K562 (cell line): ENCODE measurements at regions not wholly inside any gene's neighbourhood (a gene's known extent, or its start where the extent isn't known, plus 50 kb on each side); places are given as distances from the start of the nearest gene placed in this dataset.

Source experiments
- ATAC-seq: fragments of 200-7000 bp; cut with Tn5 transposase; 3 replicates; pipeline ENCODE4 v1.9.1; 2020; ENCODE audit warnings: moderate library complexity
- BruUV-seq: library from RNA; stranded (reverse); fragments of 400-500 nt; replicated peaks from 2 replicates; lab custom pipeline; 2021; lab: Mats Ljungman, UMichigan
- CTCF ChIA-PET: fragments of 300-600 bp; formaldehyde crosslinking; extraction: SDS; loops from one replicate; lab custom pipeline; 2021; ENCODE audit warnings: low intra/inter-chr PET ratio; lab: Yijun Ruan, JAX
- POLR2A ChIA-PET: fragments of 300-600, 350-650 bp; sonication (Branson Sonifier 250); formaldehyde crosslinking; extraction: SDS; loops from one replicate; lab custom pipeline; 2021; ENCODE audit warnings: antibody characterized with exemption, inconsistent platforms; lab: Yijun Ruan, JAX
- DNase-seq, 4 experiments: peaks; one replicate each; pipeline versions ENCODE4 v3.0.0 to v3.0.0-alpha.2; 2011 to 2018; ENCODE audit warnings: low spot score in 3 of 4, mixed read lengths in 3 of 4; ENCODE audit errors: extremely low read depth in 1 of 4
- FAIRE-seq: peaks from 2 replicates; lab custom pipeline; 2011; peaks lifted over from hg19 to GRCh38; lab: Jason Lieb, UNC
- H2AFZ ChIP-seq: 2 replicates; pipeline ENCODE4 v1.6.0; 2011; ENCODE audit warnings: low read depth, low read length, control low read depth, inconsistent platforms
- H3K27ac ChIP-seq: fragments of 200-600 bp; 3 replicates; pipeline ENCODE4 v1.8.0; 2011; ENCODE audit warnings: low read depth, mild to moderate bottlenecking, control low read depth, inconsistent platforms, low read length, moderate library complexity, mixed read lengths; ENCODE audit errors: extremely low read depth
- H3K27me3 ChIP-seq, 2 experiments: fragments of 300-600 bp in 1 of 2; 2 replicates in 1 of 2; 3 replicates in 1 of 2; pipeline versions ENCODE4 v1.6.0 to v1.8.0; 2011; ENCODE audit warnings: inconsistent platforms in 2 of 2, low read length in 2 of 2, mild to moderate bottlenecking in 1 of 2, mixed read lengths in 1 of 2, moderate library complexity in 1 of 2; ENCODE audit not compliant: control insufficient read depth in 2 of 2, insufficient read depth in 2 of 2
- H3K36me3 ChIP-seq: fragments of 300-600 bp; 3 replicates; pipeline ENCODE4 v1.8.0; 2011; ENCODE audit warnings: mild to moderate bottlenecking, low read length, inconsistent platforms; ENCODE audit not compliant: control insufficient read depth, insufficient read depth
- H3K4me1 ChIP-seq, 2 experiments: fragments of 200-600 bp in 1 of 2; replicated peaks in 1 of 2; 2 replicates in 1 of 2; 3 replicates in 1 of 2; pipeline versions ENCODE4 v1.5.1 to v1.8.0; 2011; ENCODE audit warnings: inconsistent platforms in 2 of 2, low read length in 2 of 2, mild to moderate bottlenecking in 1 of 2, mixed read lengths in 1 of 2, moderate library complexity in 1 of 2; ENCODE audit not compliant: control insufficient read depth in 2 of 2, insufficient read depth in 2 of 2
- H3K4me2 ChIP-seq: 2 replicates; pipeline ENCODE4 v1.6.1; 2011; ENCODE audit warnings: low read length, control low read depth, inconsistent platforms, mixed read lengths; ENCODE audit not compliant: insufficient read depth
- H3K4me3 ChIP-seq: fragments of 200-600 bp; sonication (generic), shearing (Covaris generic); 2 replicates; pipeline ENCODE4 v1.5.1; 2016; ENCODE audit warnings: control low read depth, inconsistent platforms
- H3K79me2 ChIP-seq: fragments of 200-600 bp; 3 replicates; pipeline ENCODE4 v1.8.0; 2011; ENCODE audit warnings: low read length, inconsistent platforms; ENCODE audit not compliant: control insufficient read depth, insufficient read depth
- H3K9ac ChIP-seq, 2 experiments: 2 replicates each; pipeline versions ENCODE4 v1.6.0 to v1.6.1; 2011; ENCODE audit warnings: low read depth in 2 of 2, low read length in 2 of 2, control low read depth in 1 of 2, inconsistent platforms in 1 of 2, mild to moderate bottlenecking in 1 of 2, mixed read lengths in 1 of 2; ENCODE audit not compliant: insufficient read depth in 1 of 2
- H3K9me1 ChIP-seq: one replicate; pipeline ENCODE4 v1.6.0; 2011; ENCODE audit warnings: inconsistent platforms, mild to moderate bottlenecking, low read length, moderate library complexity; ENCODE audit not compliant: control insufficient read depth, insufficient read depth
- H3K9me3 ChIP-seq: replicated peaks from 2 replicates; pipeline ENCODE4 v1.5.1; 2011; ENCODE audit warnings: low read depth, low read length, inconsistent platforms; ENCODE audit not compliant: control insufficient read depth, insufficient read depth
- H4K20me1 ChIP-seq: replicated peaks from 2 replicates; pipeline ENCODE4 v1.6.1; 2011; ENCODE audit warnings: low read length, inconsistent platforms, mixed read lengths; ENCODE audit not compliant: control insufficient read depth, insufficient read depth
- CCAR2 ChIP-seq: fragments of 200-400 bp; formaldehyde crosslinking; IDR thresholded peaks from 2 replicates; pipeline ENCODE4 v1.6.1; 2017; ENCODE audit warnings: mild to moderate bottlenecking, low read depth, low read length
- CEBPG ChIP-seq, 3 experiments: fragments of 200-800 bp in 1 of 3; sonication (Bioruptor generic) in 1 of 3; sonication (generic) in 1 of 3; formaldehyde crosslinking in 1 of 3; IDR thresholded peaks in 2 of 3; conservative IDR thresholded peaks in 1 of 3; 2 replicates each; pipeline versions ENCODE4 v1.6.1 to v1.8.0; 2016 to 2022; ENCODE audit warnings: missing compliant biosample characterization in 2 of 3, missing genetic modification characterization in 2 of 3, mild to moderate bottlenecking in 1 of 3, missing genetic modification reagents in 1 of 3
- ETV5 ChIP-seq: sonication (generic); formaldehyde crosslinking; IDR thresholded peaks from 2 replicates; pipeline ENCODE4 v1.4.0; 2020; ENCODE audit warnings: low read depth, mild to moderate bottlenecking, missing genetic modification reagents
- ILF3 ChIP-seq: fragments of 450-650 bp; IDR thresholded peaks from 2 replicates; pipeline ENCODE4 v1.6.1; 2018; ENCODE audit warnings: antibody characterized with exemption, mild to moderate bottlenecking, moderate library complexity, borderline replicate concordance
- KDM4B ChIP-seq, 2 experiments: fragments of 450-650 bp in 1 of 2; sonication (generic) in 1 of 2; IDR thresholded peaks; 2 replicates each; pipeline ENCODE4 v1.6.1; 2016 to 2017; ENCODE audit warnings: borderline replicate concordance in 2 of 2, antibody characterized with exemption in 1 of 2, low read depth in 1 of 2, mild to moderate bottlenecking in 1 of 2
- MCM3 ChIP-seq: fragments of 450-650 bp; IDR thresholded peaks from 2 replicates; pipeline ENCODE4 v1.6.1; 2016
- MECOM ChIP-seq: fragments of 250-450 bp; sonication (Bioruptor Pico); IDR thresholded peaks from 2 replicates; pipeline ENCODE4 v1.8.0; 2022; ENCODE audit warnings: inconsistent platforms
- RAD21 ChIP-seq, 2 experiments: fragments of 250-450 bp in 1 of 2; fragments of 450-650 bp in 1 of 2; sonication (Bioruptor Pico) in 1 of 2; formaldehyde crosslinking in 1 of 2; IDR thresholded peaks in 1 of 2; conservative IDR thresholded peaks in 1 of 2; 2 replicates each; pipeline versions ENCODE4 v1.4.0 to v1.8.0; 2020 to 2022; ENCODE audit warnings: mild to moderate bottlenecking in 2 of 2, moderate library complexity in 1 of 2
- RFX5 ChIP-seq: IDR thresholded peaks from 2 replicates; pipeline ENCODE4 v1.6.1; 2011; ENCODE audit warnings: low read depth, mild to moderate bottlenecking, improper control_type of control experiment, low read length
- SUPT5H ChIP-seq: fragments of 450-650 bp; IDR thresholded peaks from 2 replicates; pipeline ENCODE4 v1.6.1; 2016
- THRAP3 ChIP-seq: fragments of 450-650 bp; IDR thresholded peaks from 2 replicates; pipeline ENCODE4 v1.6.1; 2016; ENCODE audit warnings: mild to moderate bottlenecking, inconsistent platforms, borderline replicate concordance
- ZFPM2 ChIP-seq: fragments of 250-450 bp; sonication (Bioruptor Pico); IDR thresholded peaks from 2 replicates; pipeline ENCODE4 v1.5.1; 2022; ENCODE audit warnings: mild to moderate bottlenecking
- ZKSCAN8 ChIP-seq: fragments of 200-800 bp; sonication (Bioruptor generic); IDR thresholded peaks from 2 replicates; pipeline ENCODE4 v1.6.1; 2016; ENCODE audit warnings: missing genetic modification characterization, missing compliant biosample characterization
- ZNF197 ChIP-seq: fragments of 200-800 bp; sonication (Bioruptor generic); IDR thresholded peaks from 2 replicates; pipeline ENCODE4 v1.6.1; 2016; ENCODE audit warnings: low read depth, missing genetic modification characterization, missing compliant biosample characterization
- ZNF324 ChIP-seq: fragments of 250-450 bp; sonication (Bioruptor Pico); IDR thresholded peaks from 2 replicates; pipeline ENCODE4 v1.4.0; 2020; ENCODE audit warnings: mild to moderate bottlenecking
- WGBS: fragments of 100-300 bp; shearing (Covaris generic); methylation state at CpG from one replicate; pipeline ENCODE4 v1.1.6; 2016; ENCODE audit warnings: low coverage, mixed read lengths; ENCODE audit not compliant: insufficient coverage; ENCODE audit errors: missing lambda C conversion rate; 5-methylcytosine and 5-hydroxymethylcytosine counted together
- in situ Hi-C: fragments of 300-500 bp; cut with MboI; formaldehyde crosslinking; loops from 4 replicates; pipeline ENCODE4 v1.15.0; 2018; ENCODE audit warnings: inconsistent platforms, mixed read lengths
- intact Hi-C: fragments of 100-400 bp; cut with micrococcal nuclease; formaldehyde crosslinking; loops from 2 replicates; pipeline ENCODE4 v1.14.2; 2022
- TF ChIP-seq, protein P1 (sequence below): fragments of 250-450 bp; sonication (Bioruptor Pico); IDR thresholded peaks from 2 replicates; pipeline ENCODE4 v1.8.0; 2022; ENCODE audit warnings: moderate library complexity, mild to moderate bottlenecking, inconsistent platforms
- TF ChIP-seq, protein P2 (sequence below): sonication (generic); formaldehyde crosslinking; IDR thresholded peaks from 2 replicates; pipeline ENCODE4 v1.8.1; 2023; ENCODE audit warnings: mild to moderate bottlenecking, missing genetic modification reagents, moderate library complexity

DNA sequence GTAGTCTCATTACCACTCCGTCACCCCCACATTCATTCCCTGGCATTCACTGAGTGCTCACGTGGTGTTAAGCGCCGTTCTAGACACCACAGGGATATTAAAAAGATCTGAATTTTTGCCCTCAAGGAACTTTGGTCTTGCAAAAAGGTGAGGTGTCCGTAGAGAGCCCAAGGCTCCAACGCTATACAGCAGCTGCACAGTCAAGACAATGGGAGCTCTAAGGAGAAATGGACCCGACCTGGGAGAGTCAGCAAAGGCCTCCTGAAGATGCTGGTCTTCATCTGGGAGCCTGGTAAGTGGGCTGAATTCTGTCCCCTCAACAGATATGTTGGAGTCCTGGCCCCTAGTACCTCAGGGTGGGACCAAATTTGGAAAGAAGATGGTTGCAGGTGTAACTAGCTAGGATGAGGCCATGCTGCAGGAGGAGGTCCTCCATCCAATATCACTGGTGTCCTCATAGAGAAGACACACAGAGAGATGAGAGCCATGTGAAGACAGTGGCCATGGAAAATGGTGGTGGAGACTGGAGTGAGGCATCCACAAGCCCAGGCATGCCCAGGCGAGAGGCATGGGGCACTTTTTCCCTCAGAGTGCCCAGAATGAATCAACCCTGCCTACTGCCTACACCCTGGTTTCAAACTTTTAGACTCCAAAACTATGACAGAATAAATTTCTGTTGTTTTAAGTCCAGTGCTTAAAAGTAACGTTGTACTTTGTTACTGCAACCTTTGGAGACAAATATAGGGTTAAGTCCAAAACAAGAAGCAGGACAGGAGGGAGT is 247.3 kb downstream of the TTC32 start:
- FAIRE-seq, result no peak
- 0% methylated on average over 6 of the region's 9 CpGs for WGBS
- intact Hi-C loops, result no loop called here

More for the DNA sequence above, 247.3 kb downstream of the TTC32 start:
- Histone ChIP-seq H3K79me2 (no peaks in the 10 kb centered on the region), H3K27ac (no peak overlapping the region), H3K27me3 (no peaks in the 10 kb centered on the region), H3K9me1 (no peaks in the 10 kb centered on the region), H3K9me3 (no peaks in the 10 kb centered on the region), H3K9ac (no peak overlapping the region), H3K36me3 (no peaks in the 10 kb centered on the region), H3K4me1 (no peaks in the 10 kb centered on the region), H2AFZ (no peak overlapping the region), H3K4me3 (no peak overlapping the region), H4K20me1 (no peaks in the 10 kb centered on the region), H3K4me2 (no peak overlapping the region)
- in situ Hi-C loops, result no loop called here
- POLR2A ChIA-PET, result interaction anchor here (0.6 to 0.7 kb wide), 2 partner anchors 17 to 196 kb away, joined by 3 read pairs; no protein-coding TSS in a partner anchor
- BruUV-seq, result no TSS peak
- no peak for DNase-seq
- no peak for ATAC-seq
- no peak for TF ChIP-seq THRAP3
- no peak for TF ChIP-seq ILF3
- no peak for TF ChIP-seq RAD21 (CRISPR knock-in tag; conservative IDR thresholded peaks at IDR 0.05 in 1 of 2, IDR thresholded peaks at IDR 0.05 in 1 of 2)
- TF ChIP-seq, protein P1, sequence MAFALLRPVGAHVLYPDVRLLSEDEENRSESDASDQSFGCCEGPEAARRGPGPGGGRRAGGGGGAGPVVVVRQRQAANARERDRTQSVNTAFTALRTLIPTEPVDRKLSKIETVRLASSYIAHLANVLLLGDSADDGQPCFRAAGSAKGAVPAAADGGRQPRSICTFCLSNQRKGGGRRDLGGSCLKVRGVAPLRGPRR (CRISPR knock-in tag), result no peak
- no peak for TF ChIP-seq ETV5 (CRISPR knock-in tag)
- no peak for TF ChIP-seq ZFPM2 (CRISPR knock-in tag)
- no peak for TF ChIP-seq MECOM (CRISPR knock-in tag)
- TF ChIP-seq, protein P2, sequence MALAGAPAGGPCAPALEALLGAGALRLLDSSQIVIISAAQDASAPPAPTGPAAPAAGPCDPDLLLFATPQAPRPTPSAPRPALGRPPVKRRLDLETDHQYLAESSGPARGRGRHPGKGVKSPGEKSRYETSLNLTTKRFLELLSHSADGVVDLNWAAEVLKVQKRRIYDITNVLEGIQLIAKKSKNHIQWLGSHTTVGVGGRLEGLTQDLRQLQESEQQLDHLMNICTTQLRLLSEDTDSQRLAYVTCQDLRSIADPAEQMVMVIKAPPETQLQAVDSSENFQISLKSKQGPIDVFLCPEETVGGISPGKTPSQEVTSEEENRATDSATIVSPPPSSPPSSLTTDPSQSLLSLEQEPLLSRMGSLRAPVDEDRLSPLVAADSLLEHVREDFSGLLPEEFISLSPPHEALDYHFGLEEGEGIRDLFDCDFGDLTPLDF (CRISPR knock-in tag), result no peak
- no peak for TF ChIP-seq CCAR2
- TF ChIP-seq ZNF197, result no peak
- TF ChIP-seq ZNF324 (CRISPR knock-in tag), result no peak
- no peak for TF ChIP-seq RFX5
- no peak for TF ChIP-seq MCM3
- no peak for TF ChIP-seq CEBPG (CRISPR knock-in tag; IDR thresholded peaks at IDR 0.05)
- TF ChIP-seq CEBPG (tag; conservative IDR thresholded peaks at IDR 0.05 in 1 of 2, IDR thresholded peaks at IDR 0.05 in 1 of 2), result no peak
- TF ChIP-seq SUPT5H, result no peak
- TF ChIP-seq ZKSCAN8 (CRISPR knock-in tag), result no peak
- TF ChIP-seq KDM4B (IDR thresholded peaks at IDR 0.05; ENCODE audit: borderline replicate concordance in 2 of 2, low read depth in 1 of 2), result no peak
- CTCF ChIA-PET, result no interaction called here
